ENCODE measurements at regions not wholly inside any gene's neighbourhood (a gene's known extent, or its start where the extent isn't known, plus 50 kb on each side); places are given as distances from the start of the nearest gene placed in this dataset.

- TF ChIP-seq YY1 (IDR thresholded peaks at IDR 0.05; ENCODE audit: borderline replicate concordance in 1 of 3, control insufficient read depth in 1 of 3, extremely low read depth in 1 of 3, insufficient read depth in 3 of 3, insufficient read length in 1 of 3, insufficient replicate concordance in 2 of 3, low read depth in 1 of 3, low read length in 2 of 3) = no peak
Measured at GRCh38 chr5:86332851-86333250, 284.9 kb upstream of the COX7C start (continued).

- H2AFZ ChIP-seq (ENCODE audit: low read depth, low read length) = no peak overlapping the region
- ATAC-seq = 0 out of 3 replicates have a peak, but pooled peaks have one; percentile 34
- H4K20me1 ChIP-seq (replicated peaks; ENCODE audit: control insufficient read depth, insufficient read depth, low read length) = no peaks in the 10 kb centered on the region
- H3K9me3 ChIP-seq (replicated peaks; ENCODE audit: control insufficient read depth, insufficient read depth, low read depth, low read length) = no peaks in the 10 kb centered on the region
- FAIRE-seq = no peak
- in situ Hi-C loops (cut with MboI) = no loop called here
- no peaks in the 10 kb centered on the region for H3K4me1 ChIP-seq (replicated peaks in 1 of 2; ENCODE audit: control insufficient read depth in 2 of 2, insufficient read depth in 2 of 2, low read length in 2 of 2)
- H3K9ac ChIP-seq (ENCODE audit: insufficient read depth in 1 of 2, low read depth in 2 of 2, low read length in 2 of 2) = no peak overlapping the region
- WGBS (ENCODE audit: insufficient coverage, low coverage, missing lambda C conversion rate) = 3% methylated on average over 9 of the region's 10 CpGs
- ChIA-PET CTCF (ENCODE audit: low intra/inter-chr PET ratio) (no interaction called here), POLR2A (no interaction called here)
- 0 out of 5 replicates have a peak, but pooled peaks cover 0 to 4% of the 10 kb centered on the region in 2 experiments for H3K27me3 ChIP-seq (ENCODE audit: control insufficient read depth in 2 of 2, insufficient read depth in 2 of 2, low read length in 2 of 2)
- H3K4me3 ChIP-seq = no peak overlapping the region
- no peak overlapping the region for H3K4me2 ChIP-seq (ENCODE audit: insufficient read depth, low read length)
- no peaks in the 10 kb centered on the region for H3K9me1 ChIP-seq (ENCODE audit: control insufficient read depth, insufficient read depth, low read length)
- no peaks in the 10 kb centered on the region for H3K36me3 ChIP-seq (ENCODE audit: control insufficient read depth, insufficient read depth, low read length)
- H3K79me2 ChIP-seq (ENCODE audit: control insufficient read depth, insufficient read depth, low read length) = no peaks in the 10 kb centered on the region
- no peak for DNase-seq (ENCODE audit: extremely low read depth in 1 of 4, low spot score in 3 of 4)
- no peak overlapping the region for H3K27ac ChIP-seq (ENCODE audit: extremely low read depth, low read depth, low read length)
- intact Hi-C loops (cut with micrococcal nuclease) = no loop called here
- BruUV-seq (replicated peaks) = no TSS peak
- TF ChIP-seq KDM2B (CRISPR knock-in tag; IDR thresholded peaks at IDR 0.05) (no peak), ERF (CRISPR knock-in tag; IDR thresholded peaks at IDR 0.05) (no peak), NR4A1 (CRISPR knock-in tag; IDR thresholded peaks at IDR 0.05) (no peak), NR4A1 (tag; IDR thresholded peaks at IDR 0.05) (no peak), DDX20 (tag; IDR thresholded peaks at IDR 0.05; ENCODE audit: low read depth) (no peak), TRIM28 (IDR thresholded peaks at IDR 0.05) (no peak), CREB1 (IDR thresholded peaks at IDR 0.05) (no peak), CREB1 (CRISPR knock-in tag; IDR thresholded peaks at IDR 0.05) (no peak)
- TF ChIP-seq, protein P1, sequence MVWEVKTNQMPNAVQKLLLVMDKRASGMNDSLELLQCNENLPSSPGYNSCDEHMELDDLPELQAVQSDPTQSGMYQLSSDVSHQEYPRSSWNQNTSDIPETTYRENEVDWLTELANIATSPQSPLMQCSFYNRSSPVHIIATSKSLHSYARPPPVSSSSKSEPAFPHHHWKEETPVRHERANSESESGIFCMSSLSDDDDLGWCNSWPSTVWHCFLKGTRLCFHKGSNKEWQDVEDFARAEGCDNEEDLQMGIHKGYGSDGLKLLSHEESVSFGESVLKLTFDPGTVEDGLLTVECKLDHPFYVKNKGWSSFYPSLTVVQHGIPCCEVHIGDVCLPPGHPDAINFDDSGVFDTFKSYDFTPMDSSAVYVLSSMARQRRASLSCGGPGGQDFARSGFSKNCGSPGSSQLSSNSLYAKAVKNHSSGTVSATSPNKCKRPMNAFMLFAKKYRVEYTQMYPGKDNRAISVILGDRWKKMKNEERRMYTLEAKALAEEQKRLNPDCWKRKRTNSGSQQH (CRISPR knock-in tag; IDR thresholded peaks at IDR 0.05) = no peak
- TF ChIP-seq, protein P2, sequence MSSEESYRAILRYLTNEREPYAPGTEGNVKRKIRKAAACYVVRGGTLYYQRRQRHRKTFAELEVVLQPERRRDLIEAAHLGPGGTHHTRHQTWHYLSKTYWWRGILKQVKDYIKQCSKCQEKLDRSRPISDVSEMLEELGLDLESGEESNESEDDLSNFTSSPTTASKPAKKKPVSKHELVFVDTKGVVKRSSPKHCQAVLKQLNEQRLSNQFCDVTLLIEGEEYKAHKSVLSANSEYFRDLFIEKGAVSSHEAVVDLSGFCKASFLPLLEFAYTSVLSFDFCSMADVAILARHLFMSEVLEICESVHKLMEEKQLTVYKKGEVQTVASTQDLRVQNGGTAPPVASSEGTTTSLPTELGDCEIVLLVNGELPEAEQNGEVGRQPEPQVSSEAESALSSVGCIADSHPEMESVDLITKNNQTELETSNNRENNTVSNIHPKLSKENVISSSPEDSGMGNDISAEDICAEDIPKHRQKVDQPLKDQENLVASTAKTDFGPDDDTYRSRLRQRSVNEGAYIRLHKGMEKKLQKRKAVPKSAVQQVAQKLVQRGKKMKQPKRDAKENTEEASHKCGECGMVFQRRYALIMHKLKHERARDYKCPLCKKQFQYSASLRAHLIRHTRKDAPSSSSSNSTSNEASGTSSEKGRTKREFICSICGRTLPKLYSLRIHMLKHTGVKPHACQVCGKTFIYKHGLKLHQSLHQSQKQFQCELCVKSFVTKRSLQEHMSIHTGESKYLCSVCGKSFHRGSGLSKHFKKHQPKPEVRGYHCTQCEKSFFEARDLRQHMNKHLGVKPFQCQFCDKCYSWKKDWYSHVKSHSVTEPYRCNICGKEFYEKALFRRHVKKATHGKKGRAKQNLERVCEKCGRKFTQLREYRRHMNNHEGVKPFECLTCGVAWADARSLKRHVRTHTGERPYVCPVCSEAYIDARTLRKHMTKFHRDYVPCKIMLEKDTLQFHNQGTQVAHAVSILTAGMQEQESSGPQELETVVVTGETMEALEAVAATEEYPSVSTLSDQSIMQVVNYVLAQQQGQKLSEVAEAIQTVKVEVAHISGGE (CRISPR knock-in tag; IDR thresholded peaks at IDR 0.05) = no peak
Measured at GRCh38 chr5:86337667-86338460, 279.9 kb upstream of the COX7C start.
